Natural killer cell (primary cell): ENCODE measurements at regions not wholly inside any gene's neighbourhood (a gene's known extent, or its start where the extent isn't known, plus 50 kb on each side); places are given as distances from the start of the nearest gene placed in this dataset.

ENCODE experiments used
- ATAC-seq, 3 donors: fragments of 150-1000 bp in 2 of 3; fragments of 200-7000 bp in 1 of 3; cut with Tn5 transposase; 1 replicate in 1 of 3; 2 replicates in 2 of 3; pipeline ENCODE4 v1.10.0; 2021; ENCODE audit warnings: mild to moderate bottlenecking in 2 of 3, moderate library complexity in 2 of 3
- DNase-seq, 2 donors: peaks; one replicate each; pipeline versions ENCODE4 v3.0.0 to v3.0.0-alpha.2; 2013 to 2021; ENCODE audit warnings: mixed read lengths in 1 of 2
- H3K27ac ChIP-seq: one replicate; pipeline ENCODE4 v1.5.1; 2013; ENCODE audit warnings: mild to moderate bottlenecking, low read length
- H3K27me3 ChIP-seq: one replicate; pipeline ENCODE4 v1.6.1; 2013; ENCODE audit warnings: low read length; ENCODE audit not compliant: control insufficient read depth, insufficient read depth
- H3K36me3 ChIP-seq: one replicate; pipeline ENCODE4 v1.6.1; 2013; ENCODE audit warnings: low read length; ENCODE audit not compliant: control insufficient read depth, insufficient read depth
- H3K4me1 ChIP-seq: one replicate; pipeline ENCODE4 v1.6.1; 2013; ENCODE audit warnings: low read length; ENCODE audit not compliant: control insufficient read depth, insufficient read depth
- H3K4me3 ChIP-seq: one replicate; pipeline ENCODE4 v1.5.1; 2013; ENCODE audit warnings: low read length
- H3K9me3 ChIP-seq: one replicate; pipeline ENCODE4 v1.6.1; 2013; ENCODE audit warnings: low read length; ENCODE audit not compliant: control insufficient read depth, insufficient read depth
- H3K27ac Mint-ChIP-seq, 2 donors: one replicate each; pipeline ENCODE4 v1.8.0; 2022; ENCODE audit warnings: mild to moderate bottlenecking in 2 of 2, mixed read lengths in 2 of 2, moderate library complexity in 1 of 2
- H3K27me3 Mint-ChIP-seq, 2 donors: one replicate each; pipeline ENCODE4 v1.8.0; 2022; ENCODE audit warnings: low read depth in 2 of 2, mixed read lengths in 2 of 2
- H3K36me3 Mint-ChIP-seq: one replicate; pipeline ENCODE4 v1.8.0; 2022; ENCODE audit warnings: mixed read lengths
- H3K4me1 Mint-ChIP-seq, 2 donors: one replicate each; pipeline ENCODE4 v1.8.0; 2022; ENCODE audit warnings: mixed read lengths in 2 of 2
- H3K4me3 Mint-ChIP-seq: one replicate; pipeline ENCODE4 v1.8.0; 2022; ENCODE audit warnings: mild to moderate bottlenecking, moderate library complexity, mixed read lengths
- H3K9me3 Mint-ChIP-seq, 2 donors: one replicate each; pipeline ENCODE4 v1.8.0; 2022; ENCODE audit warnings: mixed read lengths in 2 of 2
- WGBS: methylation state at CpG from one replicate; pipeline ENCODE4 v1.1.7; 2013; ENCODE audit warnings: missing lambda C conversion rate; ENCODE audit not compliant: insufficient coverage; 5-methylcytosine and 5-hydroxymethylcytosine counted together
- intact Hi-C: fragments of 100-400 bp; cut with micrococcal nuclease; formaldehyde crosslinking; loops from one replicate; pipeline ENCODE4 v1.14.2; 2022
- TF ChIP-seq, protein P1 (sequence below): fragments of 200-600 bp; IDR thresholded peaks from one replicate; pipeline ENCODE4 v1.8.0; 2022; ENCODE audit warnings: antibody characterized with exemption

GRCh38 chr16:18050777-18051176 is 285.8 kb downstream of the NPIPA8 start:
- H3K4me1 ChIP-seq: no peaks in the 10 kb centered on the region
- H3K4me1 Mint-ChIP-seq: no peaks in the 10 kb centered on the region
- no peaks in the 10 kb centered on the region for H3K9me3 Mint-ChIP-seq
- DNase-seq: no peak
- H3K36me3 Mint-ChIP-seq: no peaks in the 10 kb centered on the region
- TF ChIP-seq, protein P1, sequence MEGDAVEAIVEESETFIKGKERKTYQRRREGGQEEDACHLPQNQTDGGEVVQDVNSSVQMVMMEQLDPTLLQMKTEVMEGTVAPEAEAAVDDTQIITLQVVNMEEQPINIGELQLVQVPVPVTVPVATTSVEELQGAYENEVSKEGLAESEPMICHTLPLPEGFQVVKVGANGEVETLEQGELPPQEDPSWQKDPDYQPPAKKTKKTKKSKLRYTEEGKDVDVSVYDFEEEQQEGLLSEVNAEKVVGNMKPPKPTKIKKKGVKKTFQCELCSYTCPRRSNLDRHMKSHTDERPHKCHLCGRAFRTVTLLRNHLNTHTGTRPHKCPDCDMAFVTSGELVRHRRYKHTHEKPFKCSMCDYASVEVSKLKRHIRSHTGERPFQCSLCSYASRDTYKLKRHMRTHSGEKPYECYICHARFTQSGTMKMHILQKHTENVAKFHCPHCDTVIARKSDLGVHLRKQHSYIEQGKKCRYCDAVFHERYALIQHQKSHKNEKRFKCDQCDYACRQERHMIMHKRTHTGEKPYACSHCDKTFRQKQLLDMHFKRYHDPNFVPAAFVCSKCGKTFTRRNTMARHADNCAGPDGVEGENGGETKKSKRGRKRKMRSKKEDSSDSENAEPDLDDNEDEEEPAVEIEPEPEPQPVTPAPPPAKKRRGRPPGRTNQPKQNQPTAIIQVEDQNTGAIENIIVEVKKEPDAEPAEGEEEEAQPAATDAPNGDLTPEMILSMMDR: no peak
- no peak overlapping the region for H3K27ac Mint-ChIP-seq
- H3K27me3 ChIP-seq: no peaks in the 10 kb centered on the region
- H3K27ac ChIP-seq: no peak overlapping the region
- no peak overlapping the region for H3K4me3 ChIP-seq
- WGBS: 90% methylated on average over 6 of the region's 6 CpGs
- intact Hi-C loops: no loop called here
- no peaks in the 10 kb centered on the region for H3K36me3 ChIP-seq
- no peak for ATAC-seq
- H3K4me3 Mint-ChIP-seq: no peak overlapping the region
- H3K9me3 ChIP-seq: no peaks in the 10 kb centered on the region
- peaks cover 2 to 7% of the 10 kb centered on the region in 2 donors for H3K27me3 Mint-ChIP-seq

DNA sequence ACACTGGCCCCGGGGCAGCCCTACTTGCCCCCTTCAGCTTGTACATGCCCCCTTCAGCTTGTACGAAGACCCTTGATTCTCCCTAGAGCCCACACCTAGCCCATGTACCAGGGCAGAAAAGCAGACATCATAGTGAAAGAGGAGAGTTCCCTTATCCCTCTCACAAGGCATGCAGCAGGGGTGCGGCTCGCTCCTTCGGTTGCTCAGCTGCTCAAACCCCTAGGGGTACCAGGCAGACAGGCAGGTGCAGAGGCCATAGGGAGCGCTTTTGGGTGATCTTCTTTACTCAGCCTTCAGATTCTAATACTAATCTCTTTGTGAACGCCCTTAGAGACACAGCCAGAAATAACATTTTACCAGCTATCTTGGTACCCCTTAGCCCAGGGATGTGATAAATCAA is 286.3 kb downstream of the NPIPA8 start:
- Histone ChIP-seq H3K4me3 (no peak overlapping the region), H3K27me3 (no peaks in the 10 kb centered on the region), H3K9me3 (no peaks in the 10 kb centered on the region), H3K4me1 (no peaks in the 10 kb centered on the region), H3K27ac (no peak overlapping the region), H3K36me3 (no peaks in the 10 kb centered on the region)
- Mint-ChIP-seq H3K4me1 (no peaks in the 10 kb centered on the region), H3K36me3 (no peaks in the 10 kb centered on the region), H3K27ac (no peak overlapping the region), H3K9me3 (no peaks in the 10 kb centered on the region), H3K4me3 (no peak overlapping the region), H3K27me3 (peaks cover 2 to 7% of the 10 kb centered on the region in 2 donors)
- WGBS: 89% methylated on average over 7 of the region's 7 CpGs
- ATAC-seq: no peak
- TF ChIP-seq, protein P1: no peak
- intact Hi-C loops: no loop called here
- no peak for DNase-seq

GRCh38 chr16:18049547-18050133 is 286.9 kb downstream of the NPIPA8 start:
- 83% methylated on average over 6 of the region's 6 CpGs for WGBS
- ATAC-seq: no peak
- H3K36me3 ChIP-seq: no peaks in the 10 kb centered on the region
- H3K4me1 Mint-ChIP-seq: no peaks in the 10 kb centered on the region
- H3K36me3 Mint-ChIP-seq: no peaks in the 10 kb centered on the region
- no peak overlapping the region for H3K4me3 Mint-ChIP-seq
- TF ChIP-seq, protein P1: no peak
- intact Hi-C loops: no loop called here
- no peaks in the 10 kb centered on the region for H3K9me3 ChIP-seq
- DNase-seq: no peak
- H3K27me3 ChIP-seq: no peaks in the 10 kb centered on the region
- H3K27me3 Mint-ChIP-seq: peaks cover 2 to 7% of the 10 kb centered on the region in 2 donors
- no peaks in the 10 kb centered on the region for H3K4me1 ChIP-seq
- no peaks in the 10 kb centered on the region for H3K9me3 Mint-ChIP-seq
- no peak overlapping the region for H3K27ac ChIP-seq
- H3K27ac Mint-ChIP-seq: no peak overlapping the region
- no peak overlapping the region for H3K4me3 ChIP-seq

DNA sequence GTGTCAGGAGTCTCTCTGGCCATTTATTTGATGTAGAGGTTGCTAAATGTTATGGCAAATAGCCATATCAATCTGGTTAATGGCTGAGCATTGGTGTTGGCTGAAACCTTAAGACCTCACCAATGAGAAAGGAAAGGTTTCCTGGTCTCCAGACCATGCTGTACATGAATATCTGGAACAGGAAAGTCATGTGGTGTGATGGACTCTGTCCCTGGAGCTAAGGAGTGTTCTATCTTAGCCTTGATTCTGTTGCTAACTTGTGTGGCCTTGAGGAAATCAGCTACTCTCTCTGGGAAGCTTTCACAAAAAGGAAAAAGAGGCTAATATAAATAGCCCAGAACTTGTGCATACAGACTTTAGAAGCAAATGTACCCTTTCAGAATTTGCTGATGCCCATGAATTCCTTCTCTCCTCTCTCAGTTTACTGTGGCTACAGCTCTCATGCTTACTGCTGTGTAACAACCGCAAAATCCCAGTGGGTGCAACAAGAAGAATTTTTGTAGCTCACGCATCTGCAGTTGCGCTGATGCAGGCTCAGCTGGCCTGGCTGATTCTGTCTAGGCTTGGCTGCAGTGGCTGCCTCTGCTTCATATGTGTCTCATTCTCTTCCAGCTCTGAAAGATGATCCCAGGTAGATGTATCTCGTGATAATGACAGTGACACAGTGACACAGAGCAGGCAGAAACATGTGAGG is 287.5 kb downstream of the NPIPA8 start:
- WGBS: 86% methylated on average over 4 of the region's 4 CpGs
- Histone ChIP-seq H3K36me3 (no peaks in the 10 kb centered on the region), H3K9me3 (no peaks in the 10 kb centered on the region), H3K27ac (no peak overlapping the region), H3K4me1 (no peaks in the 10 kb centered on the region), H3K27me3 (no peaks in the 10 kb centered on the region), H3K4me3 (no peak overlapping the region)
- no peaks in the 10 kb centered on the region for H3K9me3 Mint-ChIP-seq
- no peak overlapping the region for H3K27ac Mint-ChIP-seq
- H3K4me3 Mint-ChIP-seq: no peak overlapping the region
- H3K4me1 Mint-ChIP-seq: no peaks in the 10 kb centered on the region
- no peak for ATAC-seq
- H3K27me3 Mint-ChIP-seq: peaks cover 2 to 7% of the 10 kb centered on the region in 2 donors
- intact Hi-C loops: no loop called here
- TF ChIP-seq, protein P1: no peak
- no peaks in the 10 kb centered on the region for H3K36me3 Mint-ChIP-seq
- no peak for DNase-seq
